ENCODE measurements at regions not wholly inside any gene's neighbourhood (a gene's known extent, or its start where the extent isn't known, plus 50 kb on each side); places are given as distances from the start of the nearest gene placed in this dataset.
A peak's percentile ranks its signal among the peaks of the same experiment; 100 is the strongest.

- DNase-seq: no peak
These were observed 192.8 kb downstream of the MTX2 start for GRCh38 chr2:176461809-176462670.

GRCh38 chr2:176463546-176463945 lies 194.3 kb downstream of the MTX2 start:
- Histone ChIP-seq H3K27ac (no peak overlapping the region), H3K36me3 (no peaks in the 10 kb centered on the region), H3K4me3 (no peak overlapping the region), H3K27me3 (peaks cover 0 to 17% of the 10 kb centered on the region in 2 donors), H3K9me3 (no peaks in the 10 kb centered on the region), H3K4me1 (no peaks in the 10 kb centered on the region)
- ATAC-seq (no peak), DNase-seq (no peak)
- TF ChIP-seq CTCF (IDR thresholded peaks at IDR 0.05): no peak
- intact Hi-C loops (cut with DNase I): no loop called here

More at GRCh38 chr2:176461809-176462670, 192.8 kb downstream of the MTX2 start:
- Histone ChIP-seq H3K27me3 (peaks cover 0 to 17% of the 10 kb centered on the region in 2 donors), H3K4me3 (no peak overlapping the region), H3K9me3 (no peaks in the 10 kb centered on the region), H3K4me1 (no peaks in the 10 kb centered on the region), H3K27ac (no peak overlapping the region), H3K36me3 (no peaks in the 10 kb centered on the region)
- TF ChIP-seq CTCF (IDR thresholded peaks at IDR 0.05): no peak
- intact Hi-C loops (cut with DNase I): no loop called here
- peak; percentile 65 for ATAC-seq

GRCh38 chr2:176464886-176465564 lies 195.8 kb downstream of the MTX2 start:
- no peaks in the 10 kb centered on the region for H3K9me3 ChIP-seq
- intact Hi-C loops (cut with DNase I): no loop called here
- TF ChIP-seq CTCF (IDR thresholded peaks at IDR 0.05): no peak
- no peaks in the 10 kb centered on the region for H3K36me3 ChIP-seq
- H3K27ac ChIP-seq: no peak overlapping the region
- ATAC-seq (no peak), DNase-seq (no peak)
- H3K4me1 ChIP-seq: no peaks in the 10 kb centered on the region
- H3K4me3 ChIP-seq: no peak overlapping the region
- H3K27me3 ChIP-seq: peaks cover 0 to 17% of the 10 kb centered on the region in 2 donors

- H3K4me1 ChIP-seq: no peaks in the 10 kb centered on the region
- no peak overlapping the region for H3K4me3 ChIP-seq
- H3K36me3 ChIP-seq: no peaks in the 10 kb centered on the region
- peaks cover 0 to 16% of the 10 kb centered on the region in 2 donors for H3K27me3 ChIP-seq
- DNase-seq (no peak), ATAC-seq (peak; percentile 91)
- no peak overlapping the region for H3K27ac ChIP-seq
- intact Hi-C loops (cut with DNase I): no loop called here
- TF ChIP-seq CTCF (IDR thresholded peaks at IDR 0.05): no peak
- H3K9me3 ChIP-seq: no peaks in the 10 kb centered on the region
These were observed 197.7 kb downstream of the MTX2 start for GRCh38 chr2:176466918-176467452.

GRCh38 chr2:176467595-176467994 lies 198.4 kb downstream of the MTX2 start:
- no peaks in the 10 kb centered on the region for H3K9me3 ChIP-seq
- no peak overlapping the region for H3K4me3 ChIP-seq
- no peaks in the 10 kb centered on the region for H3K36me3 ChIP-seq
- no peaks in the 10 kb centered on the region for H3K4me1 ChIP-seq
- ATAC-seq (no peak), DNase-seq (no peak)
- peaks cover 0 to 10% of the 10 kb centered on the region in 2 donors for H3K27me3 ChIP-seq
- intact Hi-C loops (cut with DNase I): no loop called here
- TF ChIP-seq CTCF (IDR thresholded peaks at IDR 0.05): no peak
- no peak overlapping the region for H3K27ac ChIP-seq

Measured in left lung (tissue), 4 donors.